ENCODE measurements at regions not wholly inside any gene's neighbourhood (a gene's known extent, or its start where the extent isn't known, plus 50 kb on each side); places are given as distances from the start of the nearest gene placed in this dataset.
A peak's percentile ranks its signal among the peaks of the same experiment; 100 is the strongest.

DNA sequence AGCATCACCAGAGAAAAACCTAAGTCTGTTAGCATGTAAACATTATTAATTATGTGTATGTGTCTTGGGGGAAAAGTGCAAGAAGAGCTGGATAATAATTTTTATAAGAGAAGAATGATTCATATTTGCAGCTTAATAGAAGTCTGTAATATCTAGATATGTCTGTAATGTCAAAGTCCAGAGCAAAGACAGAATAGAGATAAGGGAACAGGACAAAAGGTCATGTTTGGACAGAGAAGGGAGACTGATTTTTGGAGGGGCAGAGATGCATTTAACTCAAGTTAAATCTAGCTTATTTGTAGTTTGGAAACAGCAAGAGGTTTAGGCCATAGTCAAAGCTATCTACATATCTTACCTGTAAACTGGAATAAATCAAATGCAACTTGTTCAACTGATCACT, 61.2 kb downstream of the MAGED1 start:
- no peaks in the 10 kb centered on the region for H3K4me1 Mint-ChIP-seq (ENCODE audit: low read depth)

DNA sequence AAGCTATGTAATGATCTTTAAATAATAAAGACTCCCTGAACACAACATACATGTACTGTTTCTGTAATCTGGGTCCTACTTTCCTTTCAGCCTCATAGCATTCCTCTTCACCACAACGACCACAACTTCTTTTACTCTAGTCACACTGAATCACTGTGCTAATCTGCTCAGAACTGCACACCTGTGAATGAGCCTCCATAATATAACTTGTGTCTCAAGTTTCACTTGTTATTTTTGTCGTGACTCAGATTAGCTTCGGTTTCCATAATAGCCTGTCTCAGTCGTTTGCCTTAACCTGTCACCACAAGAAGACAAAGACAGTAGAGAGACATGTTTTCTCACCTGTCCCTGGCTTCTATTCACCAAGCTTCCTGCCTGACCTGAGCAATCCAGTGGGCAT, 61.8 kb downstream of the MAGED1 start:
- H3K27me3 Mint-ChIP-seq (ENCODE audit: low read depth): peaks cover 43% of the 10 kb centered on the region
- H3K4me1 Mint-ChIP-seq (ENCODE audit: low read depth): no peaks in the 10 kb centered on the region
- H3K36me3 Mint-ChIP-seq (ENCODE audit: insufficient read depth in 2 of 2): no peaks in the 10 kb centered on the region
- peaks cover 0 to 3% of the 10 kb centered on the region in 2 donors for H3K9me3 Mint-ChIP-seq
- H3K27ac Mint-ChIP-seq: no peak overlapping the region
- H3K4me3 Mint-ChIP-seq: no peak overlapping the region
- no peak for DNase-seq
- peak; percentile 53 to 74 for ATAC-seq (replicated peaks in 1 of 2)

More for the DNA sequence above, 61.2 kb downstream of the MAGED1 start:
- Mint-ChIP-seq H3K4me3 (no peak overlapping the region), H3K27ac (no peak overlapping the region), H3K36me3 (ENCODE audit: insufficient read depth in 2 of 2) (no peaks in the 10 kb centered on the region), H3K27me3 (ENCODE audit: low read depth) (peaks cover 44% of the 10 kb centered on the region), H3K9me3 (peaks cover 0 to 3% of the 10 kb centered on the region in 2 donors)
- ATAC-seq (replicated peaks in 1 of 2) (no peak), DNase-seq (no peak)

DNA sequence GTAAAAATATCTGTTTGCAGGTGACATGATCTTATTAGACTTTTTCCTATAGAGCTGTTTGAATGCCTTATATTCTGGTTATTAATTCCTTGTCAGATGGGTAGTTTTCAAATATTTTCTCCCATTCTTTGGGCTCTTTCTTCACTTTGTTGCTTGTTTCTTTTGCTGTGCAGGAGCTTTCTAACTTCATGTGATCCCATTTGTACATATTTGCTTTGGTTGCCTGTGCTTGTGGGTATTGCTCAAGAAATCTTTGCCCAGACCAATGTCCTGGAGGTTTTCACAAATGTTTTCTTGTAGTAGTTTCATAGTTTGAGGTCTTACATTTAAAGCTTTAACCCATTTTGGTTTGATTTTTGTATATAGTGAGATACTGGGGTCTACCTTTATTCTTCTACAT, 63.0 kb downstream of the MAGED1 start:
- H3K27me3 Mint-ChIP-seq (ENCODE audit: low read depth): peaks cover 33% of the 10 kb centered on the region
- DNase-seq: no peak
- no peaks in the 10 kb centered on the region for H3K36me3 Mint-ChIP-seq (ENCODE audit: insufficient read depth in 2 of 2)
- H3K4me3 Mint-ChIP-seq: no peak overlapping the region
- H3K4me1 Mint-ChIP-seq (ENCODE audit: low read depth): no peaks in the 10 kb centered on the region
- H3K9me3 Mint-ChIP-seq: peaks cover 0 to 5% of the 10 kb centered on the region in 2 donors
- H3K27ac Mint-ChIP-seq: no peak overlapping the region
- ATAC-seq (replicated peaks in 1 of 2): no peak

DNA sequence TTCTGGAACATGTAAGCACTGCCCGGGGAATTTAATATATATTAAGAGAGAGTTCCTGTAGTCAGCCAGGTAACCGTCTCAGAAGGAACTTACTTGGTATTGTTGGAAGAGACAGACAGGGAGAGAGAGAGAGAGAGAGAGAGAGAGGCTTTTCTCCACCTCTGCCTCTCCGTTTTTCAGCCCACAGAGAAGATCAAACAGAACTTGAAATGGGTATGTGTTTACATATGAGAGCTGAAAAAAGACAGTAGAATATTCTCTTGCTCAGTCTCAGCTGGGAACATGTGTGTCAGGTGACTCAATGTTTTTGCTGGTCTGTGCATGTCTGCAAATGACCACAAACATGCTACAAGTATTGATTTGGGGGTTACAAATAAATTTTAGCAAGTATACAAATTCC, 81.9 kb downstream of the MAGED1 start:
- no peaks in the 10 kb centered on the region for H3K36me3 Mint-ChIP-seq (ENCODE audit: insufficient read depth in 2 of 2)
- peaks cover 0 to 2% of the 10 kb centered on the region in 2 donors for H3K9me3 Mint-ChIP-seq
- no peak overlapping the region for H3K4me3 Mint-ChIP-seq
- DNase-seq: no peak
- no peak for ATAC-seq (replicated peaks in 1 of 2)
- no peak overlapping the region for H3K27ac Mint-ChIP-seq
- no peaks in the 10 kb centered on the region for H3K4me1 Mint-ChIP-seq (ENCODE audit: low read depth)
- H3K27me3 Mint-ChIP-seq (ENCODE audit: low read depth): peaks cover 54% of the 10 kb centered on the region

DNA sequence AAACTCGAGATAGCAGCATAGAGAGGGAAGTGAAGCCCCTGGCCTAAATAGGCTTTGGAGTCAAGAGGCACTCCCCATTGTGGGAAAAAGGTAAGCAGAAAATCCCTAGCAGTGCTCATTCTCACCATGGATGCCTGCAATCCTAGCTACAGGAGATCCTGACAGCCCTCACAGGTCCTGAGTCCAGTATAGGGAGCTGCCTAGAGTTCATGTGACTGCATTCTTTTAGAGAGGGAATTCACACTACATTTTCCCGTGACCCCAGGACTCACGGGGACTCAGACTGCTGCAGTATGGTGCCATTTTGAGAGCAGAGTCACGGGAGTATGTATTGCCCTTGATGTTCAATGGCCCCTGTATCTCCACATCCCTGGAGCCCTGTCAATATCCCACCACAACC, 82.4 kb downstream of the MAGED1 start:
- Mint-ChIP-seq H3K4me3 (no peak overlapping the region), H3K27ac (no peak overlapping the region), H3K9me3 (peaks cover 0 to 2% of the 10 kb centered on the region in 2 donors), H3K27me3 (ENCODE audit: low read depth) (peaks cover 54% of the 10 kb centered on the region), H3K36me3 (ENCODE audit: insufficient read depth in 2 of 2) (no peaks in the 10 kb centered on the region), H3K4me1 (ENCODE audit: low read depth) (no peaks in the 10 kb centered on the region)
- no peak for DNase-seq
- no peak for ATAC-seq (replicated peaks in 1 of 2)

DNA sequence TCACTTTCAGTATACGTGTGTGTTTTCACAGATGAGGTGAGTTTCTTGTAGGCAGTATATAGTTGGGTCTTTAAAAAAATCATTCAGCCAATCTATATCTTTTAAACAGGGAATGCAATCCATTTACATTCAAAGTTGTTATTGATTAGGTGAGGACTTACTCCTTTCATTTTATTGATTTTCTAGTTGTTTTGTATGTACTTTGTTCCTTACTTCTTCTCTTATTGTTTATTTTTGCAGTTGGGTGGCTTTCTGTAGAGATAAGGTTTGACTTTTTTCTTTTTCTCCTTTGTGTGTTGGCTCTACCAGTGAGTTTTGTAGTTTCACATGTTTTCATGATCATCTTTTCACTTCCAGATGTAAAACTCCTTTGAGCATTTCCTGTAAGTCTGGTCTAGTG, 83.1 kb downstream of the MAGED1 start:
- no peak overlapping the region for H3K4me3 Mint-ChIP-seq
- no peak for ATAC-seq (replicated peaks in 1 of 2)

More for the DNA sequence above, 83.1 kb downstream of the MAGED1 start:
- peaks cover 0 to 2% of the 10 kb centered on the region in 2 donors for H3K9me3 Mint-ChIP-seq
- peaks cover 50% of the 10 kb centered on the region for H3K27me3 Mint-ChIP-seq (ENCODE audit: low read depth)
- no peaks in the 10 kb centered on the region for H3K4me1 Mint-ChIP-seq (ENCODE audit: low read depth)
- no peak for DNase-seq
- H3K27ac Mint-ChIP-seq: no peak overlapping the region
- no peaks in the 10 kb centered on the region for H3K36me3 Mint-ChIP-seq (ENCODE audit: insufficient read depth in 2 of 2)
